OCI-LY1 (cell line): ENCODE measurements at regions not wholly inside any gene's neighbourhood (a gene's known extent, or its start where the extent isn't known, plus 50 kb on each side); places are given as distances from the start of the nearest gene placed in this dataset.

Experiments
- CTCF ChIP-seq: fragments of 200-600 bp; sonication (generic), shearing (Covaris generic); IDR thresholded peaks from 2 replicates; pipeline ENCODE4 v1.5.1; 2017; ENCODE audit warnings: mild to moderate bottlenecking, antibody characterized with exemption, low read length, moderate library complexity, mixed read lengths
- EZH2 ChIP-seq: fragments of 200-600 bp; sonication (generic), shearing (Covaris generic); IDR thresholded peaks from 2 replicates; pipeline ENCODE4 v1.8.0; 2017; ENCODE audit warnings: borderline replicate concordance, mixed run types, mild to moderate bottlenecking, antibody characterized with exemption, low read length, moderate library complexity, mixed read lengths

DNA sequence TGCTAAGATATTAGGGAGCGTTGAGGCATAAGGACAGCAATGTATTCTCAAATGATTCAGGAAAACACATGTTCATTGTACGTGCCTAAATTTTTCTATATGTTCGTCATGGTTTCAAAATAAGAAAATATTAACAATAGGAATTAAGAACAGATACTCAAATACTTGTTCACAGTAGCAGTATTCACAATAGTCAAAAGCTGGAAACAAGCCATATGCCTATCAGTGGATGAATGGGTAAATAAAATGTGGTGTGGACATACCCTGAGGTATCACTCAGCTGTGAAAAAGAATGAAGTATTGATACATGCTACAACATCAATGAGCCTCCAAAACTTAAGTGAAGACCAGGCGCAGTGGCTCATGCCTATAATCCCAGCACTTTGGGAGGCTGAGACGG lies 84.7 kb upstream of the PTER start:
- TF ChIP-seq EZH2 (no peak), CTCF (no peak)
